ENCODE measurements at regions not wholly inside any gene's neighbourhood (a gene's known extent, or its start where the extent isn't known, plus 50 kb on each side); places are given as distances from the start of the nearest gene placed in this dataset.

DNA sequence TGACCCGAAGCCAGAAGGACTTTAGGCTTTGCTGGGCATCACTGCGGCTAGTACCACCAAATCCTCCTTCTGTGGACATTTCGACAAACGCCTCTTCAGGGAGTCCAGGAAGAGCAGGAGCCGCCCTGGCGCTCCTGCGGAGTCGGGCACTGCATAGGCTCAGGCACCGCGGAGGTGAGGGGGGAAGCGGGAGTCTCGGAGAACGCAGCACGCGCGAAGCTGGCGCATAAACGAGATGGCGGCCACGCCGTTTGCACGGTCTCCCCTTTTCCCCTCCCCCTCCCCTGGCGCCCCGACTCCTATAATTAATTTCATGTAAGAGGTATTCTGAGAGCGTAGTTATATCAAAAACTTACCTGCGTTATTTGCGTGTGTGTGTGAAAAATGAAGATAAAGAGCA is 137.8 kb upstream of the GAS1 start:
- 95% methylated on average over 13 of the region's 27 CpGs; no CpG with 5 or more reads in 1 of the 2 experiments for WGBS, 2 experiments (ENCODE audit: extremely low coverage in 1 of 2, insufficient coverage in 1 of 2, insufficient read length in 1 of 2, insufficient replicate concordance in 2 of 2, low coverage in 1 of 2, low lambda C conversion rate in 2 of 2, missing lambda C conversion rate in 1 of 2)
- DNase-seq (ENCODE audit: low read depth in 1 of 2, low spot score in 2 of 2) (no peak), FAIRE-seq (no peak)
- Histone ChIP-seq H4K8ac (ENCODE audit: extremely low read depth, insufficient read depth, low read length) (no peak overlapping the region), H3K79me1 (ENCODE audit: low read depth, low read length) (no peaks in the 10 kb centered on the region), H2BK15ac (ENCODE audit: low read length) (no peak overlapping the region), H3K27ac (ENCODE audit: low read depth, low read length) (no peak overlapping the region), H3K79me2 (ENCODE audit: control insufficient read depth in 1 of 2, insufficient read depth in 2 of 2, low read length in 2 of 2) (no peaks in the 10 kb centered on the region), H3K4me2 (ENCODE audit: insufficient read depth in 1 of 2, low read depth in 2 of 2, low read length in 2 of 2) (no peak overlapping the region), H3K14ac (ENCODE audit: insufficient read length) (no peak overlapping the region), H3K23ac (ENCODE audit: insufficient read length) (no peak overlapping the region), H2BK12ac (ENCODE audit: low read depth, low read length) (no peak overlapping the region), H3K36me3 (ENCODE audit: control insufficient read depth in 2 of 4, insufficient read depth in 4 of 4, low read length in 3 of 4) (no peaks in the 10 kb centered on the region), H3K27me3 (replicated peaks in 1 of 4; ENCODE audit: control insufficient read depth in 3 of 4, extremely low read depth in 1 of 4, insufficient read depth in 3 of 4, low read length in 3 of 4) (no peaks in the 10 kb centered on the region), H3K9me3 (ENCODE audit: insufficient read depth in 2 of 2, low read depth in 1 of 2, low read length in 1 of 2) (no peaks in the 10 kb centered on the region), H4K20me1 (replicated peaks in 1 of 2; ENCODE audit: control insufficient read depth in 1 of 2, insufficient read depth in 2 of 2, low read length in 2 of 2) (no peaks in the 10 kb centered on the region), H2AFZ (ENCODE audit: low read length) (no peak overlapping the region), H2BK5ac (ENCODE audit: low read depth, low read length) (no peak overlapping the region), H2BK20ac (ENCODE audit: low read length) (no peak overlapping the region), H3K18ac (ENCODE audit: extremely low read depth, low read length) (no peak overlapping the region), H4K5ac (ENCODE audit: insufficient read length, low read depth, low read length) (no peak overlapping the region), H3K4ac (replicated peaks; ENCODE audit: insufficient read length, low read depth, low read length) (no peak overlapping the region), H3K4me1 (replicated peaks in 1 of 4; ENCODE audit: control insufficient read depth in 3 of 4, insufficient read depth in 4 of 4, low read length in 3 of 4) (no peaks in the 10 kb centered on the region), H3K23me2 (ENCODE audit: low read depth, low read length) (no peaks in the 10 kb centered on the region), H2AK5ac (ENCODE audit: low read depth, low read length) (no peak overlapping the region), H4K91ac (replicated peaks; ENCODE audit: insufficient read length, low read length) (no peak overlapping the region), H3K9ac (replicated peaks in 1 of 4; ENCODE audit: extremely low read depth in 1 of 4, low read depth in 3 of 4, low read length in 3 of 4) (no peak overlapping the region), H2BK120ac (replicated peaks; ENCODE audit: low read depth, low read length) (no peak overlapping the region), H3K56ac (replicated peaks; ENCODE audit: insufficient read length, low read depth, low read length) (no peak overlapping the region), H3K4me3 (ENCODE audit: extremely low read depth in 1 of 4, insufficient read depth in 2 of 4, low read depth in 3 of 4, low read length in 4 of 4) (no peak overlapping the region)
- POLR2A ChIA-PET (ENCODE audit: partially characterized antibody) = no interaction called here
- CTCF ChIA-PET (ENCODE audit: partially characterized antibody) = no interaction called here
- TF ChIP-seq KDM4A (IDR thresholded peaks at IDR 0.05; ENCODE audit: low read depth, low read length, severe bottlenecking) = no peak
- TF ChIP-seq EZH2 (IDR thresholded peaks at IDR 0.05; ENCODE audit: low read depth, low read length, severe bottlenecking) = no peak
- TF ChIP-seq RBBP5 (IDR thresholded peaks at IDR 0.05; ENCODE audit: borderline replicate concordance, low read depth, low read length) = no peak
- TF ChIP-seq SP4 (IDR thresholded peaks at IDR 0.05; ENCODE audit: low read length) = no peak
- no peak for TF ChIP-seq TAF7 (optimal IDR thresholded peaks at IDR 0.05; ENCODE audit: borderline replicate concordance, low read depth, low read length)
- no peak for TF ChIP-seq CTCF (IDR thresholded peaks at IDR 0.05; ENCODE audit: control extremely low read depth in 1 of 3, insufficient read depth in 1 of 3, low read depth in 1 of 3, low read length in 3 of 3)
- no peak for TF ChIP-seq CTBP2 (IDR thresholded peaks at IDR 0.05; ENCODE audit: borderline replicate concordance, insufficient read depth, insufficient read length, low read length)
- no peak for TF ChIP-seq TAF1 (IDR thresholded peaks at IDR 0.05; ENCODE audit: low read depth, low read length)
- TF ChIP-seq EGR1 (IDR thresholded peaks at IDR 0.05; ENCODE audit: borderline replicate concordance, low read depth, low read length) = no peak
- TF ChIP-seq RXRA (IDR thresholded peaks at IDR 0.05; ENCODE audit: insufficient read depth, low read depth, low read length) = no peak
- TF ChIP-seq SIX5 (IDR thresholded peaks at IDR 0.05; ENCODE audit: low read depth, low read length) = no peak
- no peak for TF ChIP-seq FOSL1 (IDR thresholded peaks at IDR 0.05; ENCODE audit: insufficient read depth, low read depth, low read length)
- no peak for TF ChIP-seq GABPA (IDR thresholded peaks at IDR 0.05; ENCODE audit: borderline replicate concordance, insufficient read depth, low read length)
